Mesothelial cell of epicardium (in vitro differentiated cells): ENCODE measurements at regions not wholly inside any gene's neighbourhood (a gene's known extent, or its start where the extent isn't known, plus 50 kb on each side); places are given as distances from the start of the nearest gene placed in this dataset.

Source experiments
- DNase-seq, 2 experiments: peaks; one replicate each; pipeline ENCODE4 v3.0.0; 2021; ENCODE audit warnings: low spot score in 2 of 2; ENCODE audit not compliant: unreplicated experiment in 2 of 2
- H3K27ac Mint-ChIP-seq: 2 replicates; pipeline ENCODE4 v1.8.0; 2021; ENCODE audit warnings: mixed read lengths
- H3K27me3 Mint-ChIP-seq: 2 replicates; pipeline ENCODE4 v1.8.0; 2021; ENCODE audit warnings: low read depth, mixed read lengths
- H3K36me3 Mint-ChIP-seq: 2 replicates; pipeline ENCODE4 v1.8.0; 2021; ENCODE audit warnings: mixed read lengths
- H3K4me1 Mint-ChIP-seq: 2 replicates; pipeline ENCODE4 v1.8.0; 2021; ENCODE audit warnings: mixed read lengths
- H3K4me3 Mint-ChIP-seq: 2 replicates; pipeline ENCODE4 v1.8.0; 2021; ENCODE audit warnings: mild to moderate bottlenecking, moderate library complexity, mixed read lengths
- H3K9me3 Mint-ChIP-seq: 2 replicates; pipeline ENCODE4 v1.8.0; 2021; ENCODE audit warnings: mixed read lengths
- TF ChIP-seq, protein P1 (sequence below): fragments of 200-600 bp; sonication (generic); IDR thresholded peaks from one replicate; pipeline ENCODE4 v1.5.0; 2021; ENCODE audit warnings: antibody characterized with exemption; ENCODE audit not compliant: unreplicated experiment

GRCh38 chr9:38192731-38193265 lies 123.8 kb upstream of the SHB start:
- H3K4me1 Mint-ChIP-seq: peaks cover 20% of the 10 kb centered on the region
- H3K27ac Mint-ChIP-seq: no peak overlapping the region
- no peak overlapping the region for H3K4me3 Mint-ChIP-seq
- H3K36me3 Mint-ChIP-seq: no peaks in the 10 kb centered on the region
- TF ChIP-seq, protein P1, sequence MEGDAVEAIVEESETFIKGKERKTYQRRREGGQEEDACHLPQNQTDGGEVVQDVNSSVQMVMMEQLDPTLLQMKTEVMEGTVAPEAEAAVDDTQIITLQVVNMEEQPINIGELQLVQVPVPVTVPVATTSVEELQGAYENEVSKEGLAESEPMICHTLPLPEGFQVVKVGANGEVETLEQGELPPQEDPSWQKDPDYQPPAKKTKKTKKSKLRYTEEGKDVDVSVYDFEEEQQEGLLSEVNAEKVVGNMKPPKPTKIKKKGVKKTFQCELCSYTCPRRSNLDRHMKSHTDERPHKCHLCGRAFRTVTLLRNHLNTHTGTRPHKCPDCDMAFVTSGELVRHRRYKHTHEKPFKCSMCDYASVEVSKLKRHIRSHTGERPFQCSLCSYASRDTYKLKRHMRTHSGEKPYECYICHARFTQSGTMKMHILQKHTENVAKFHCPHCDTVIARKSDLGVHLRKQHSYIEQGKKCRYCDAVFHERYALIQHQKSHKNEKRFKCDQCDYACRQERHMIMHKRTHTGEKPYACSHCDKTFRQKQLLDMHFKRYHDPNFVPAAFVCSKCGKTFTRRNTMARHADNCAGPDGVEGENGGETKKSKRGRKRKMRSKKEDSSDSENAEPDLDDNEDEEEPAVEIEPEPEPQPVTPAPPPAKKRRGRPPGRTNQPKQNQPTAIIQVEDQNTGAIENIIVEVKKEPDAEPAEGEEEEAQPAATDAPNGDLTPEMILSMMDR: no peak
- DNase-seq: no peak
- H3K9me3 Mint-ChIP-seq: peaks cover 4% of the 10 kb centered on the region
- H3K27me3 Mint-ChIP-seq: no peaks in the 10 kb centered on the region

- no peak overlapping the region for H3K27ac Mint-ChIP-seq
- TF ChIP-seq, protein P1: no peak
- H3K4me1 Mint-ChIP-seq: peaks cover 15% of the 10 kb centered on the region
- H3K4me3 Mint-ChIP-seq: no peak overlapping the region
- H3K27me3 Mint-ChIP-seq: no peaks in the 10 kb centered on the region
- DNase-seq: no peak
- H3K9me3 Mint-ChIP-seq: peaks cover 7% of the 10 kb centered on the region
- H3K36me3 Mint-ChIP-seq: no peaks in the 10 kb centered on the region
These were observed 117.5 kb upstream of the SHB start for GRCh38 chr9:38186404-38187115.

GRCh38 chr9:38185647-38186403 lies 116.8 kb upstream of the SHB start:
- DNase-seq: no peak

GRCh38 chr9:38183994-38184568 lies 115.1 kb upstream of the SHB start:
- peaks cover 7% of the 10 kb centered on the region for H3K9me3 Mint-ChIP-seq
- no peak overlapping the region for H3K27ac Mint-ChIP-seq
- peaks cover 15% of the 10 kb centered on the region for H3K4me1 Mint-ChIP-seq
- no peaks in the 10 kb centered on the region for H3K36me3 Mint-ChIP-seq
- no peaks in the 10 kb centered on the region for H3K27me3 Mint-ChIP-seq
- H3K4me3 Mint-ChIP-seq: no peak overlapping the region
- no peak for DNase-seq
- TF ChIP-seq, protein P1: no peak

More at GRCh38 chr9:38185647-38186403, 116.8 kb upstream of the SHB start:
- H3K4me3 Mint-ChIP-seq: no peak overlapping the region
- no peak overlapping the region for H3K27ac Mint-ChIP-seq
- peaks cover 7% of the 10 kb centered on the region for H3K9me3 Mint-ChIP-seq
- TF ChIP-seq, protein P1: no peak
- no peaks in the 10 kb centered on the region for H3K36me3 Mint-ChIP-seq
- H3K27me3 Mint-ChIP-seq: no peaks in the 10 kb centered on the region
- H3K4me1 Mint-ChIP-seq: peaks cover 15% of the 10 kb centered on the region

DNA sequence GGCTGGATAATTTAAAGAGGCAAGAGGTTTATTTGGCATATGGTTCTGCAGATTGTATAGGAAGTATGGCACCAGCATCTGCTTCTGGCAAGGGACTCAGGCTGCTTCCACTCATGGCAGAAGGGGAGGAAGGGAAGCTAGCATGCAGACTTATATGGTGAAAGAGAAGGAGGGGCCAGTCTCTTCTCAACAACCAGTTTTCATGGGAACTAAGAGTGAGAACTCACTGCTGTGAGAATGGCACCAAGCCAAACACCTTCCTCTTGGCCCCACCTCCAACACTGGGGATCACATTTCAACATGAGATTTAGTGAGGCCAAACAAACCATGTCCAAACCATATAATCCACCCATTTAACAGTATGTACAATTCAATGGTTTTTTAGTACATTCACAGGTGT lies 113.3 kb upstream of the SHB start:
- no peak for DNase-seq
- H3K36me3 Mint-ChIP-seq: no peaks in the 10 kb centered on the region
- H3K4me3 Mint-ChIP-seq: no peak overlapping the region
- no peak overlapping the region for H3K27ac Mint-ChIP-seq
- no peaks in the 10 kb centered on the region for H3K27me3 Mint-ChIP-seq
- peaks cover 21% of the 10 kb centered on the region for H3K4me1 Mint-ChIP-seq
- peaks cover 3% of the 10 kb centered on the region for H3K9me3 Mint-ChIP-seq
- TF ChIP-seq, protein P1: no peak
